DMS53 treated with DMSO at 0.1 percent for 48 hours (cell line): ENCODE measurements at regions not wholly inside any gene's neighbourhood (a gene's known extent, or its start where the extent isn't known, plus 50 kb on each side); places are given as distances from the start of the nearest gene placed in this dataset.
"Not testable (repeated sequence)": the region's sequence is repeated elsewhere in the genome, so short reads cannot be mapped to it uniquely, and the experiment has no call there.

Experiments used
- DNase-seq: peaks from one replicate; lab custom pipeline; 2025; ENCODE audit not compliant: unreplicated experiment; lab: John Stamatoyannopoulos, UW

GRCh38 chrX:65888150-65888549, 151.7 kb downstream of the VSIG4 start:
- not testable (repeated sequence) for DNase-seq

GRCh38 chrX:65883556-65883955, 156.3 kb downstream of the VSIG4 start:
- no peak for DNase-seq

GRCh38 chrX:65879977-65880799, 159.7 kb downstream of the VSIG4 start:
- no peak for DNase-seq

GRCh38 chrX:65878456-65878855, 161.4 kb downstream of the VSIG4 start:
- DNase-seq: no peak

- no peak for DNase-seq
Observed at GRCh38 chrX:65877953-65878352, 161.9 kb downstream of the VSIG4 start.

- DNase-seq: not testable (repeated sequence)
Observed at GRCh38 chrX:65875614-65876013, 164.3 kb downstream of the VSIG4 start.

GRCh38 chrX:65874765-65875164, 165.1 kb downstream of the VSIG4 start:
- DNase-seq: no peak

GRCh38 chrX:65874110-65874509, 165.8 kb downstream of the VSIG4 start:
- no peak for DNase-seq

GRCh38 chrX:65873385-65873784, 166.5 kb downstream of the VSIG4 start:
- DNase-seq: no peak

GRCh38 chrX:65871671-65872311, 168.1 kb downstream of the VSIG4 start:
- DNase-seq: no peak

- DNase-seq: not testable (repeated sequence)
Observed at GRCh38 chrX:65870544-65870943, 169.3 kb downstream of the VSIG4 start.

GRCh38 chrX:65866773-65867172, 173.1 kb downstream of the VSIG4 start:
- no peak for DNase-seq

- no peak for DNase-seq
Observed at GRCh38 chrX:65866146-65866545, 173.7 kb downstream of the VSIG4 start.

- no peak for DNase-seq
Observed at GRCh38 chrX:65862638-65863037, 177.2 kb downstream of the VSIG4 start.

- DNase-seq: no peak
Observed at GRCh38 chrX:65859299-65859698, 180.6 kb downstream of the VSIG4 start.

- DNase-seq: not testable (repeated sequence)
Observed at GRCh38 chrX:65854437-65854836, 185.4 kb downstream of the VSIG4 start.

- not testable (repeated sequence) for DNase-seq
Observed at GRCh38 chrX:65851306-65851705, 183.9 kb downstream of the MSN start.

GRCh38 chrX:65850821-65851220, 183.4 kb downstream of the MSN start:
- not testable (repeated sequence) for DNase-seq

- no peak for DNase-seq
Observed at GRCh38 chrX:65846974-65847373, 179.5 kb downstream of the MSN start.

- no peak for DNase-seq
Observed at GRCh38 chrX:65841263-65841662, 173.8 kb downstream of the MSN start.

GRCh38 chrX:65838674-65839073, 171.2 kb downstream of the MSN start:
- no peak for DNase-seq

- DNase-seq: no peak
Observed at GRCh38 chrX:65837875-65838549, 170.6 kb downstream of the MSN start.
